Stimulated activated naive CD8-positive, alpha-beta T cell treated with anti-CD3 and anti-CD28 coated beads, Interleukin-15, Interleukin-2, amounts not matched to agents 100 ng/mL and 50 ng/mL, for 24 hours (primary cell): ENCODE measurements at regions not wholly inside any gene's neighbourhood (a gene's known extent, or its start where the extent isn't known, plus 50 kb on each side); places are given as distances from the start of the nearest gene placed in this dataset.
"Not testable (repeated sequence)": the region's sequence is repeated elsewhere in the genome, so short reads cannot be mapped to it uniquely, and the experiment has no call there.

Source experiments
- H3K27ac Mint-ChIP-seq: one replicate; pipeline ENCODE4 v1.8.0; 2021; ENCODE audit warnings: mild to moderate bottlenecking, mixed read lengths
- H3K27me3 Mint-ChIP-seq: one replicate; pipeline ENCODE4 v1.8.0; 2021; ENCODE audit warnings: mixed read lengths
- H3K36me3 Mint-ChIP-seq: one replicate; pipeline ENCODE4 v1.8.0; 2021; ENCODE audit warnings: low read depth, mixed read lengths
- H3K4me1 Mint-ChIP-seq: one replicate; pipeline ENCODE4 v1.8.0; 2021; ENCODE audit warnings: low read depth, mixed read lengths
- H3K4me3 Mint-ChIP-seq: one replicate; pipeline ENCODE4 v1.8.0; 2021; ENCODE audit warnings: mild to moderate bottlenecking, mixed read lengths
- H3K9me3 Mint-ChIP-seq: one replicate; pipeline ENCODE4 v1.8.0; 2021; ENCODE audit warnings: mixed read lengths

DNA sequence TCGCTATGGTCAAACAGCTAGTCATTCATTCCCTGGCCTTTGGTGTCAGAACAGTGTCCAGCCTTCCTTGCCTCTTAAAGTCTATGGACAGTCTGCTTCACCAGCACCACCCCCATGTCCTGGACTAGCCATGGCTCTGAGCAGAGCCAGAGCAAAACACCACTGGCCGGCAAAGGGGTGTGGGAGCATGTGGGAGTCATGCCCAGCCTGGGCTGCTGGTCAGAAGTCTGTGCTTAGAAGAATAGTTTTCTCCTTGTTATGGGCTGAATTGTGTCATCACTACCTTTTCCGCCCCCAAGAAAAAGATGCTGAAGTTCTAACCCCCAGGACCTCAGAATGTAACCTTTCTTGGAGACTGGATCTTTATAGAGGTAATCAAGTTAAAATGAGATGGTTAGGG, 132.9 kb upstream of the LPP start:
- no peaks in the 10 kb centered on the region for H3K36me3 Mint-ChIP-seq
- no peak overlapping the region for H3K27ac Mint-ChIP-seq
- H3K4me3 Mint-ChIP-seq: no peak overlapping the region
- H3K4me1 Mint-ChIP-seq: no peaks in the 10 kb centered on the region
- H3K9me3 Mint-ChIP-seq: no peaks in the 10 kb centered on the region
- no peaks in the 10 kb centered on the region for H3K27me3 Mint-ChIP-seq

DNA sequence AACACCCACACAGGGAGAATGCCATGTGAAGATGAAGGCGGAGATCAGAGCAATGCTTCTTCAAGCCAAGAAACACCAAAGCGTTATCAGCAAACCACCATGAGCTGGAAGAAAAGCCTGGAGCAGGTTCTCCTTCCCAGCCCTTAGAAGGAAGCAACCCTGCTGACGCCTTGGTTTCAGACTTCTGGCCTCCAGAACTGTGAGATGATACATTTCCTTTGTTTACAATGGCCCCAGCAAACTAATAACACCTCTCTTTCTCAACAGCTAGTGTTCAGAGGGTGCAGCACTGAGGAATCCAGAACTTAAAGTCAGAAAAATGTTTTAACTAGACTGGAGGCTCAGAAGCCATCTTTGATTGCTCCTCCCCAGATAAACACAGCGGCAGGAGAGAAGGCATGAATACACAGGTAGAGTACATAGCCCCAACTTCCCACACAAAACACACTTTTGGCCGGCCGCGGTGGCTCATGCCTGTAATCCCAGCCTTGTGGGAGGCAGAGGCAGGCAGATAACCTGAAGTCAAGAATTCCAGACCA, 132.4 kb upstream of the LPP start:
- H3K9me3 Mint-ChIP-seq: no peaks in the 10 kb centered on the region
- H3K4me1 Mint-ChIP-seq: no peaks in the 10 kb centered on the region
- no peaks in the 10 kb centered on the region for H3K27me3 Mint-ChIP-seq
- no peak overlapping the region for H3K4me3 Mint-ChIP-seq
- no peak overlapping the region for H3K27ac Mint-ChIP-seq
- no peaks in the 10 kb centered on the region for H3K36me3 Mint-ChIP-seq

DNA sequence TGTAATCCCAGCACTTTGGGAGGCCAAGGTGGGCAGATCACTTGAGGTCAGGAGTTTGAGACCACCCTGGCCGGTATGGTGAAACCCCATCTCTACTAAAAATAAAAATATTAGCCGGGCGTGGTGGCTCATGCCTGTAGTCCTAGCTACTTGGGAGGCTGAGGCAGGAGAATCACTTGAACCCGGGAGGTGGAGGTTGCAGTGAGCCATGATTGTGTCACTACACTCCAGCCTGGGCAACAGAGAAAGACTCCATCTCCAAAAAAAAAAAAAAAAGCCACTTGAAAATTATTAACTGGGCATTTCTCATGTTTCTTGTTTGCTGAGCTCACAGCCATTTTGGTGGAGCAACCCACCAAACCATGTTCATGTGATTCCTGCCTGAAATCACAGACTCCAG, 131.1 kb upstream of the LPP start:
- H3K4me3 Mint-ChIP-seq, H3K9me3 Mint-ChIP-seq, H3K27me3 Mint-ChIP-seq, H3K4me1 Mint-ChIP-seq, H3K36me3 Mint-ChIP-seq, H3K27ac Mint-ChIP-seq: not testable (repeated sequence)

DNA sequence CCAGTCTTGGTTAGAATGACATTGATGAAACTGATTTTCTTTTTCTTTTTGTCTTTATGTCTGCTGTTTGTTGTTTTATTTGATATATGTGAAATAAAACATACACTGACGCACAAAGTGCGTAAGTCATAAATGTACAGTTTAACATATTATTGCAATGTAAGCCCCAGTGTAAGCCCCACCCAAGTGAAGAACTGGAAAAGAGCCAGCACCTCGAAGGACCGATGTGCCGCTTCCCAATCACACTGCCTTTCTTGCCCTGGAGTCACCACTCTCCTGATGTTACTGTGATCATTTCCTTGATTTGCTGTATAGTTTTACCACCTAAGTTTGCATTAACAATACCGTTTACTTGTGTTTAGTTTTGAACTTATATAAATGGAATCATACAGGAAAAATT, 128.4 kb upstream of the LPP start:
- Mint-ChIP-seq H3K36me3 (no peaks in the 10 kb centered on the region), H3K4me1 (no peaks in the 10 kb centered on the region), H3K9me3 (no peaks in the 10 kb centered on the region), H3K27ac (no peak overlapping the region), H3K4me3 (no peak overlapping the region), H3K27me3 (no peaks in the 10 kb centered on the region)

DNA sequence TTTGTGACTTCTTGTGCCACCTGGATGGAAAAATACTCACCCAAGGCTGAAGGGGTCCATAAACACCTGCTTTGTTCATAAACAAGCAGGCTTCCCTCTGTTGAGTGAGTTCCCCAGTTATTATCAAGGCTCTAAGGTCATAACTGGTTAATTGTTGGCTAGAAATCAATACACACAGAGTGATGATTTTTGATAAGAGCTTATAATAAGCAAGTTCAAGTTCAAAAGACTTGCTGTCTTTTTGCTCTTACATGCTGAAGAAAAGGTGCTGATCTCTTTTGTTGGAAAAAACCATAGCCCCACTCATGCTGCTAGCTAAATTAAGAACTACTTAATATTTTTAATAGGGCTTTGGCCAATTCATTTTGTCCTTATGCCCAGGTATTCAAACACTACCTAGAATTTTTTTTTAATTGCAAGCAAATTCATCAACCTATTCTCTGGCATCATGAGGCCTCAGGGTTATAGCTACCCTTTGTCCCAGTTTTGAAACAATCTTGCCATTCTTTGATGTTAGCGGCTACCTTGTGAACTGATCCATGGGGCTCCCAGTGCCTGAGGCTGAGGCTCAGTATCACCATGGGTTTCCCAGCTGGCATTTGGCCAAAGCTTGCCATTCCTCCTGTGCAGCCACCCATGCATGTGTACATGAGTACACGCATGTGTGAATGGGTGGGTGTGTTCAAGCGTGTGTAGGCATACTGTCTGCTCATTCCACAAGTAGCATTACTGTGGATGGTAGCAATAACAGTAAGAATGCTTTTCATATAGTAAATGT, 127.6 kb upstream of the LPP start:
- Mint-ChIP-seq H3K9me3 (no peaks in the 10 kb centered on the region), H3K36me3 (no peaks in the 10 kb centered on the region), H3K27ac (no peak overlapping the region), H3K4me3 (no peak overlapping the region), H3K27me3 (no peaks in the 10 kb centered on the region), H3K4me1 (no peaks in the 10 kb centered on the region)

DNA sequence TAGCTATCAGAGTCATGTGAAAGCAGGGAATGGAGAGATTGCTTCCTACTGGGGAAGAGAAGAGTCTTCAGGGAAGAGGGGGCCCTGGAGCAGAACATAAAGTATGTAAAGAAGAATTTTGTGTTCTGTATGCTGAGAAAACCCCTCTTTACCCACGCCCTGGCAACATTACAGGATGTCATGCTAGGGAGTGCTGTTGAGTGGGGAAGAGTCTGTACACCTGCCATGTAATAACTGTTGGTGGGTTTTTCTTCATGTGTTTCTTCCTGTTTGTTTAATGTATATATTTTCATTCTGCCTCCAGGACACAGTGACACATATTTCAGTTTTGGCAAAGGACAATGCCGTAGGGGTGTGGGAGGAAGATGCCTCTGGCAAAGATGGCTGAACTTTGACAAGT, 122.8 kb upstream of the LPP start:
- Mint-ChIP-seq H3K27me3 (no peaks in the 10 kb centered on the region), H3K36me3 (no peaks in the 10 kb centered on the region), H3K9me3 (peaks cover 8% of the 10 kb centered on the region), H3K4me1 (peaks cover 14% of the 10 kb centered on the region), H3K4me3 (no peak overlapping the region), H3K27ac (no peak overlapping the region)

DNA sequence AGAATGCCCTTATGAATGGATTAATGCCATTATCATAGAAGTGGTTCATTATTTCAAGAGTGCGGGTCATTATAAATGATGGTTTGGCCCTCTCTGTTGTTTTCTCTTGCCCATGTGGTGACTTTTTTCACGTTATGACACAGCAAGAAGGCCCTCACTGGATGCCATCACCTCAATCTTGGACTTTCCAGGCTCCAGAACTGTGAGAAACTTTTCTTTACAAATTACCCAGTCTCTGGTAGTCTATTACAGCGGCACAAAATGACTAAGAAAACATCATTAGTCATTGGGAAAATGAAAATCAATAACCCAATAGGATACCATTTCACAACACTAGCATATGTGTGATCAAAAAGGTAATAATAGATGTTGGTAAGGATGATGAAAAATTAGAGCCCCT, 119.0 kb upstream of the LPP start:
- peaks cover 18% of the 10 kb centered on the region for H3K4me1 Mint-ChIP-seq
- no peak overlapping the region for H3K4me3 Mint-ChIP-seq
- peaks cover 8% of the 10 kb centered on the region for H3K9me3 Mint-ChIP-seq
- H3K27ac Mint-ChIP-seq: no peak overlapping the region
- no peaks in the 10 kb centered on the region for H3K27me3 Mint-ChIP-seq
- no peaks in the 10 kb centered on the region for H3K36me3 Mint-ChIP-seq

DNA sequence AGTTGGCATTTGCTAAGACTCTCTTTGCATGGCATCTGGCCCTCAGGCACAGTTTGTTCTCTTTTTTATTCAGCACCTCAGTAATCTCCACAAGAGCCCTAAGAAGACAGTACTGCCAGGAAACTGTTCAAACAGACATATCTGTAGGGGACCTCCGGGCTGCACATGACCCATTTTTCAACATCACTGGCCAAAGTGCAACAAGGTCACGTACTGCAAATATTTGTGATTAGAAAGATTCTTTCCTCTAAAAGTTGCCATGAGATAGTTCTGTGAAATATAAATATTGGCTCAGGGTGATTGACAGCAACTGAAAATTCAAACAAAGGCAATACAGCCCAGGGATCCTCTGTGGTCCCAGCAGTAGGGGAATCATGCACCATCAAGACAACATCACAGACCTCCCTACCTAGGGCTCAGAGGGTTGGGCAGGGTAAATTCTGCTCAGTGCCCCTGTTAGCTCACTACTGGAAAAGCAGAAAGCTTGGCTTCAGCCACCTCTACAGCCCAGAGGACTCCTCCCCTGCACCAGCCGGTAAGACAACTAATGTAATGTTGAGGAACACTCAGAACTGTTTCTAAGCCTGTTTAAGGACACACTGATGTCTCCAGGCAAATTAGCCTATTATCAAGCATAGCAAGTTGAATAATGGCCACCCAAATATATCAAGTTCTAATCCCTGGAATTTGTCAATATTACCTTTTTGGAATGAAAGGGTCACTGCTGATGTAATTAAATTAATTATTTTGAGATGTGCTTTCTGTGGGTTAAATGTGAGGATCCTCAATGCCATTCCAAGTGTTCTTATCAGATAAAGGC, 117.4 kb upstream of the LPP start:
- no peaks in the 10 kb centered on the region for H3K27me3 Mint-ChIP-seq
- no peak overlapping the region for H3K27ac Mint-ChIP-seq
- H3K36me3 Mint-ChIP-seq: no peaks in the 10 kb centered on the region
- H3K4me3 Mint-ChIP-seq: no peak overlapping the region
- H3K4me1 Mint-ChIP-seq: peaks cover 22% of the 10 kb centered on the region
- H3K9me3 Mint-ChIP-seq: peaks cover 8% of the 10 kb centered on the region

DNA sequence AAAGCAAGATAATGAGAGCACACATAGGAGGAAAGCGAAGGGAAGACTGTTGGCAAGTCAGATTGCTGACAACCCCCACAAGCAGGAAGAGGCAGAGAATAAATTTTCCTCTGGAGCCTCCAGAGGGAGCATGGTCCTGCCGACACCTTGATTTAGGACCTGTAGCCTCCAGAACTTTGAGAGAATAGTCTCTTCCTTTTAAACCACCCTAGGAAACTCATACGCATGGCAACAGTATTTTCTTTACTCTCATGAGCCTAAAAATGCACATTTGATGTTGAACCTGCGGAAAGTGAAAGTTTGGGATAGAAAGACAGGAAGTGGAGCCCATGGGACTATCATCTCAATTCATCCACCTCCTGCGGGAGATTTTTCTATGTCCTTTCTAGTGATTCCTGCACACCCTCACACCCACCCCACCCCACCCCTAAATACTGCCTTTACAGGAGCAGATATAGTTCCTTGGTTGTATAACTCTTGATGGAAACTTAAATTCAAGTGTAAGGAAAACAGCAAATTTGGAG, 116.7 kb upstream of the LPP start:
- Mint-ChIP-seq H3K4me1 (peaks cover 22% of the 10 kb centered on the region), H3K27ac (no peak overlapping the region), H3K27me3 (no peaks in the 10 kb centered on the region), H3K36me3 (no peaks in the 10 kb centered on the region), H3K9me3 (peaks cover 6% of the 10 kb centered on the region), H3K4me3 (no peak overlapping the region)

DNA sequence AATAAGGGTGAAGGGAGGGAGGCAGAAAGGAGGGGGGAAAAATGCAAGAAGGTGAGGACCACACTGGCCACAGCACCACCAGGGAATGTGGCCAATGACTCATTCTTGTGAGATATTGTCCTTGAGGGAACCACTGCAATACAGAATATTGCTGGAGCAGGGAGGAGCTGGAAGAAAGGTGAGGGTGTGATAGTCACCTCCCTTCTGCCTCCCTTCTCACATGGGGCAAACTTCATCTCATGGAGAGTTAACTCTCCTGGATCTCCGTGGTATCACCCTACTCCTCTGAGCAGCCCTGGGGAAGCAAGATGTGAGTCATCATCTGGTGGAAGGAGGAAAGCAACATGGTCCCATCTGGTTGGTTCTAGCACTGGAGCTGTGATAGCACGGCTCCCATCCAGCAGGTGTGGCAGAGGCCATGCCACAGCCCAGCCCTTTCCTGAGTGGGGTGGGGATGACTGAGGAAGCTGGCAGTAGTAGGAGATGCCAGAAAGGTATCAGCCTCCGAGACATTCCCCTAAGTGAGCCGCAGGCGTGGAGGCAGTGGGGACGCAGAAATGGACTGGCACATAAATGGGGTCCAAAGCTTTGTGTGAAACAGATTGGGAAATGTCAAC, 115.9 kb upstream of the LPP start:
- Mint-ChIP-seq H3K27ac (no peak overlapping the region), H3K9me3 (no peaks in the 10 kb centered on the region), H3K4me1 (peaks cover 17% of the 10 kb centered on the region), H3K36me3 (no peaks in the 10 kb centered on the region), H3K27me3 (peaks cover 4% of the 10 kb centered on the region), H3K4me3 (no peak overlapping the region)

DNA sequence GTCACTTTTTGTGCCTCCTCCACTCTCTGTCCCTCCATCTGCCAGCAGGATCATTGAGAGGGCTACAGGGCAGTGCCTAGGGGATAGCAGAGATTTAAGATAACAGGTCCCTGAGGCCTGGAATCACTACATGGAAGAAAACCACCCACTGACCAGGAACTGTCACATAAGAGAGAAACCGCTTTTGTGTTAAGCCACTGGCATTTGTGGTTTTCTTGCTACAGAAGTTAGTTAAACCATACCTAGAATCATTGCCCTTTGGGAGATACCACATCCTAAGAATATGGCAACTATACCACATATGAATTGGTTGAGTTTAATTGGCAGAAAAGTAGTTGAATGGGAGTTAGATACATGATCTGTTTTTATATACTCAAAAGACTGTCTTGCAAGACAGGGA, 112.8 kb upstream of the LPP start:
- Mint-ChIP-seq H3K27me3 (peaks cover 8% of the 10 kb centered on the region), H3K4me1 (peaks cover 11% of the 10 kb centered on the region), H3K9me3 (no peaks in the 10 kb centered on the region), H3K36me3 (no peaks in the 10 kb centered on the region), H3K27ac (no peak overlapping the region), H3K4me3 (peak overlapping the region; percentile 5)

DNA sequence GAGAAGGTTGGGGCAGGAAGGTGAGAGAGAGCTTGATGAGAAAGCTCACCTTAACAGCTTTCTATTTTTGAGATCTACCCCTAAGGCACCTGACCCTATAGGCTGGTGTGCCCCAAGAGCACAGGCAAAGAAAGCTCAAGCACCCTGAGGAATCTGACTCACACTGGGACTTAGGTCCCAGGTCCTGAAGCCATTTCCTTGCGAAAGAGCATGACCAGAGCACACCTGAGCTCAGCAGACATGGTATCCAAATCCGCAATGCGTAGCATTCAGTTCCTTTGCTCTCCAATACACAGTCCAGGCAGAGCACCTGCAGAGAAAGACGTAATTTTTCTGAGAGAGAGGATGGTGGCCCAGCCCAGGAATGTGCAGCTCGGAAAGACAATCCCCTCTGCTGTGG, 112.1 kb upstream of the LPP start:
- H3K4me3 Mint-ChIP-seq: no peak overlapping the region
- H3K27ac Mint-ChIP-seq: no peak overlapping the region
- no peaks in the 10 kb centered on the region for H3K36me3 Mint-ChIP-seq
- peaks cover 8% of the 10 kb centered on the region for H3K4me1 Mint-ChIP-seq
- peaks cover 8% of the 10 kb centered on the region for H3K27me3 Mint-ChIP-seq
- H3K9me3 Mint-ChIP-seq: no peaks in the 10 kb centered on the region

DNA sequence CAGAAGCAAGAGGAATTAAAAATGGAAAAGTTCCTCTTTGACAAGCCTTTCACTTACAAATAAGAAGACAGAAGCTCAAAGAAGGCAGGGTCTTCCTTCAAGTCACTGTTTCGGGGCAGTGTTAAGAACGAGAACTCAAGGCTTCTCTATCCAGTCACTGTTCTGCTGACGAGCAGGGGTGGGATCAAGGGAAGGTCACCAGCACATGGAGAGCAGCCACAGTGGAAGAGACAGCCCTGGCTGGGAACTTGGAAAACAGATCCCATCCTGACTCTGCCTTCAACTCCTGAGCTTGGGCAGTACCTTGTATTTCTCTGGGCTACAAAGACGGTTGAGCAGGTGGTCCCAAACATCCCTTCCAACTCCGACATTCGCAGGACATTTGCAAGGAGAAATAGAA, 111.5 kb upstream of the LPP start:
- Mint-ChIP-seq H3K36me3 (no peaks in the 10 kb centered on the region), H3K27me3 (peaks cover 8% of the 10 kb centered on the region), H3K27ac (no peak overlapping the region), H3K9me3 (no peaks in the 10 kb centered on the region), H3K4me3 (no peak overlapping the region), H3K4me1 (peaks cover 8% of the 10 kb centered on the region)

DNA sequence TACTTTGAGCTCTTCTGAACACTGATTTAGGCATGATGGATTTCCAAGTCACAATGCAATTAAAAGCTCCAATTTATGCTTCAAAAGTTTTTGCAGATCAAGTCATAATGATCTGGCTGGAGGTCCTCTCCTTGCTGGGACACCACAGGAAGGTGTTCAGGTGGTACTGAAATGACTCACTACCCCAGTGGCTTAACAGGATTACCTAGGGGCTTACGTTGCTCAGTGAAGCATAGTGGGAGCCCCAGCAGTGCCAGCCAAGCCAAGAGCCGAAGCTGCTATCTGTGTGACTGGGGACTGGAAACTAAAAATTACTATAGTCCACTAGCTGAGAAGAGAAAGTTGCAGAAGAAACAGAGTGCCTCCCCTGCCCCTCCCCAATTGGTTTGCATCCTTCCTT, 110.1 kb upstream of the LPP start:
- H3K9me3 Mint-ChIP-seq: no peaks in the 10 kb centered on the region
- no peak overlapping the region for H3K4me3 Mint-ChIP-seq
- peaks cover 8% of the 10 kb centered on the region for H3K4me1 Mint-ChIP-seq
- H3K36me3 Mint-ChIP-seq: no peaks in the 10 kb centered on the region
- H3K27me3 Mint-ChIP-seq: peaks cover 8% of the 10 kb centered on the region
- no peak overlapping the region for H3K27ac Mint-ChIP-seq
